ENCODE measurements at regions not wholly inside any gene's neighbourhood (a gene's known extent, or its start where the extent isn't known, plus 50 kb on each side); places are given as distances from the start of the nearest gene placed in this dataset.

DNA sequence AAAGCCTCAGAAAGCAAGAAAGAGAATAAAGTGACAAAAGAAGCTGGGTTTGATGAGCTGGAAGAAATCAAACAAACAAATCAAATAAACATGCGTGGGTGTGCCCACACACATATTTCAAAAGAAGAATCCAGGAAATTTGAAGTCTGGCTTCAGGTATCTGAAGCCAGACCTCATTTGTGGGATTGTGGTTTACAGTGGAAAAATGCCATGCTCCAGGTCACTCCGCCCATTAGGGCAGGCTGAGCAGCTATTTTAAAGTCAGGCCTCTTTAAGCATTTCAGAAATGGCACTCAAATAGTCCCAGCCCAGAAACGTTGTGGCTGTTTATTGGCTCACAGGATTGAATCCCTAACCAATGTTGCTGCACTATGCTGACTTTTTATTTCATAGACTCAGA lies 226.1 kb upstream of the F9 start:
- H4K20me1 ChIP-seq (replicated peaks in 1 of 2; ENCODE audit: control insufficient read depth in 1 of 2, insufficient read depth in 2 of 2, low read length in 2 of 2) = no peaks in the 10 kb centered on the region
- H3K23ac ChIP-seq (ENCODE audit: insufficient read length) = no peak overlapping the region
- no peak overlapping the region for H4K5ac ChIP-seq (ENCODE audit: insufficient read length, low read depth, low read length)
- H2AK5ac ChIP-seq (ENCODE audit: low read depth, low read length) = no peak overlapping the region
- no peaks in the 10 kb centered on the region for H3K79me1 ChIP-seq (ENCODE audit: low read depth, low read length)
- 93% methylated on average over 2 of the region's 3 CpGs; no CpG with 5 or more reads in 1 of the 2 experiments for WGBS, 2 experiments (ENCODE audit: extremely low coverage in 1 of 2, insufficient coverage in 1 of 2, insufficient read length in 1 of 2, insufficient replicate concordance in 2 of 2, low coverage in 1 of 2, low lambda C conversion rate in 2 of 2, missing lambda C conversion rate in 1 of 2)
- H2BK5ac ChIP-seq (ENCODE audit: low read depth, low read length) = no peak overlapping the region
- H2BK12ac ChIP-seq (ENCODE audit: low read depth, low read length) = no peak overlapping the region
- H3K4ac ChIP-seq (replicated peaks; ENCODE audit: insufficient read length, low read depth, low read length) = no peak overlapping the region
- TF ChIP-seq BACH1 (IDR thresholded peaks at IDR 0.05; ENCODE audit: low read length) (no peak), TEAD4 (IDR thresholded peaks at IDR 0.05; ENCODE audit: low read depth, low read length) (no peak), KDM5A (IDR thresholded peaks at IDR 0.05; ENCODE audit: low read length) (no peak), NANOG (IDR thresholded peaks at IDR 0.05; ENCODE audit: insufficient read depth, low read depth, low read length, poor library complexity, severe bottlenecking) (no peak), ASH2L (IDR thresholded peaks at IDR 0.05; ENCODE audit: low read length) (no peak), RNF2 (IDR thresholded peaks at IDR 0.05; ENCODE audit: borderline replicate concordance, low read depth, low read length, missing control alignments, poor library complexity, severe bottlenecking) (no peak), TAF1 (IDR thresholded peaks at IDR 0.05; ENCODE audit: low read depth, low read length) (no peak), CHD2 (IDR thresholded peaks at IDR 0.05; ENCODE audit: low read length) (no peak), POU5F1 (IDR thresholded peaks at IDR 0.05; ENCODE audit: low read depth, low read length) (no peak), SIX5 (IDR thresholded peaks at IDR 0.05; ENCODE audit: low read depth, low read length) (no peak), GABPA (IDR thresholded peaks at IDR 0.05; ENCODE audit: borderline replicate concordance, insufficient read depth, low read length) (no peak), RFX5 (IDR thresholded peaks at IDR 0.05; ENCODE audit: borderline replicate concordance, low read depth, low read length) (no peak), CHD1 (IDR thresholded peaks at IDR 0.05; ENCODE audit: low read depth, low read length) (no peak)
- no peak overlapping the region for H3K9ac ChIP-seq (replicated peaks in 1 of 4; ENCODE audit: extremely low read depth in 1 of 4, low read depth in 3 of 4, low read length in 3 of 4)
- H3K4me2 ChIP-seq (ENCODE audit: insufficient read depth in 1 of 2, low read depth in 2 of 2, low read length in 2 of 2) = no peak overlapping the region
- H3K27me3 ChIP-seq (replicated peaks in 1 of 4; ENCODE audit: control insufficient read depth in 3 of 4, extremely low read depth in 1 of 4, insufficient read depth in 3 of 4, low read length in 3 of 4) = no peaks in the 10 kb centered on the region
- H4K8ac ChIP-seq (ENCODE audit: extremely low read depth, insufficient read depth, low read length) = no peak overlapping the region
- CTCF ChIA-PET (ENCODE audit: partially characterized antibody) = no interaction called here
- no peak overlapping the region for H3K4me3 ChIP-seq (ENCODE audit: extremely low read depth in 1 of 4, insufficient read depth in 2 of 4, low read depth in 3 of 4, low read length in 4 of 4)
- H3K14ac ChIP-seq (ENCODE audit: insufficient read length) = no peak overlapping the region
- no peak overlapping the region for H3K56ac ChIP-seq (replicated peaks; ENCODE audit: insufficient read length, low read depth, low read length)
- no peak overlapping the region for H3K27ac ChIP-seq (ENCODE audit: low read depth, low read length)
- no peaks in the 10 kb centered on the region for H3K36me3 ChIP-seq (ENCODE audit: control insufficient read depth in 2 of 4, insufficient read depth in 4 of 4, low read length in 3 of 4)
- peaks cover 0 to 5% (median 0%) of the 10 kb centered on the region in 4 experiments; a peak in 1 of 7 replicates for H3K4me1 ChIP-seq (replicated peaks in 1 of 4; ENCODE audit: control insufficient read depth in 3 of 4, insufficient read depth in 4 of 4, low read length in 3 of 4)
- H3K9me3 ChIP-seq (ENCODE audit: insufficient read depth in 2 of 2, low read depth in 1 of 2, low read length in 1 of 2) = peaks cover 4 to 8% of the 10 kb centered on the region in 2 experiments; a peak in 3 of 4 replicates
- H2BK120ac ChIP-seq (replicated peaks; ENCODE audit: low read depth, low read length) = no peak overlapping the region
- no peaks in the 10 kb centered on the region for H3K23me2 ChIP-seq (ENCODE audit: low read depth, low read length)
- POLR2A ChIA-PET (ENCODE audit: partially characterized antibody) = no interaction called here
- no peak for DNase-seq (ENCODE audit: low read depth in 1 of 2, low spot score in 2 of 2)
- no peak for FAIRE-seq
- H3K18ac ChIP-seq (ENCODE audit: extremely low read depth, low read length) = no peak overlapping the region
- no peaks in the 10 kb centered on the region for H3K79me2 ChIP-seq (ENCODE audit: control insufficient read depth in 1 of 2, insufficient read depth in 2 of 2, low read length in 2 of 2)
- no peak overlapping the region for H2BK20ac ChIP-seq (ENCODE audit: low read length)
- H2BK15ac ChIP-seq (ENCODE audit: low read length) = no peak overlapping the region
- no peak overlapping the region for H4K91ac ChIP-seq (replicated peaks; ENCODE audit: insufficient read length, low read length)
- no peak overlapping the region for H2AFZ ChIP-seq (ENCODE audit: low read length)
